ENCODE measurements at regions not wholly inside any gene's neighbourhood (a gene's known extent, or its start where the extent isn't known, plus 50 kb on each side); places are given as distances from the start of the nearest gene placed in this dataset.

GRCh38 chr3:40997711-40998519 lies 201.4 kb upstream of the CTNNB1 start:
- DNase-seq: no peak

GRCh38 chr3:40999682-41000081 lies 199.6 kb upstream of the CTNNB1 start:
- no peak for DNase-seq

GRCh38 chr3:41000471-41000870 lies 198.8 kb upstream of the CTNNB1 start:
- DNase-seq: no peak

GRCh38 chr3:41001556-41001955 lies 197.7 kb upstream of the CTNNB1 start:
- no peak for DNase-seq

GRCh38 chr3:41002104-41002503 lies 197.2 kb upstream of the CTNNB1 start:
- DNase-seq: no peak

- no peak for DNase-seq
Observed at GRCh38 chr3:41007399-41007798, 191.9 kb upstream of the CTNNB1 start.

- DNase-seq: no peak
Observed at GRCh38 chr3:41011854-41012253, 187.5 kb upstream of the CTNNB1 start.

- DNase-seq: peak; percentile 30
Observed at GRCh38 chr3:41018855-41019254, 180.4 kb upstream of the CTNNB1 start.

- DNase-seq: no peak
Observed at GRCh38 chr3:41024031-41024836, 175.1 kb upstream of the CTNNB1 start.

- peak; percentile 76 for DNase-seq
Observed at GRCh38 chr3:41026394-41027177, 172.7 kb upstream of the CTNNB1 start.

- DNase-seq: no peak
Observed at GRCh38 chr3:41029356-41029755, 169.9 kb upstream of the CTNNB1 start.

- no peak for DNase-seq
Observed at GRCh38 chr3:41030220-41030619, 169.1 kb upstream of the CTNNB1 start.

GRCh38 chr3:41031401-41031800 lies 167.9 kb upstream of the CTNNB1 start:
- peak; percentile 21 for DNase-seq

- DNase-seq: no peak
Observed at GRCh38 chr3:41033956-41034519, 165.3 kb upstream of the CTNNB1 start.

GRCh38 chr3:41035456-41036022 lies 163.8 kb upstream of the CTNNB1 start:
- DNase-seq: peak; percentile 11

- DNase-seq: no peak
Observed at GRCh38 chr3:41037651-41038334, 161.5 kb upstream of the CTNNB1 start.

- no peak for DNase-seq
Observed at GRCh38 chr3:41040256-41040655, 159.0 kb upstream of the CTNNB1 start.

- peak; percentile 9 for DNase-seq
Observed at GRCh38 chr3:41041462-41041861, 157.8 kb upstream of the CTNNB1 start.

GRCh38 chr3:41041899-41042298 lies 157.4 kb upstream of the CTNNB1 start:
- no peak for DNase-seq

- no peak for DNase-seq
Observed at GRCh38 chr3:41044523-41044922, 154.8 kb upstream of the CTNNB1 start.

GRCh38 chr3:41045491-41045890 lies 153.8 kb upstream of the CTNNB1 start:
- DNase-seq: no peak

- DNase-seq: no peak
Observed at GRCh38 chr3:41050144-41050543, 149.2 kb upstream of the CTNNB1 start.
